Mesenchymal stem cell (in vitro differentiated cells and primary cell): ENCODE measurements at regions not wholly inside any gene's neighbourhood (a gene's known extent, or its start where the extent isn't known, plus 50 kb on each side); places are given as distances from the start of the nearest gene placed in this dataset.

Source experiments
- DNase-seq: peaks from one replicate; pipeline ENCODE4 v3.0.0-alpha.2; 2013
- H2AFZ ChIP-seq: one replicate; pipeline ENCODE4 v1.6.1; 2013; ENCODE audit warnings: low read depth, mild to moderate bottlenecking, control low read depth, inconsistent platforms, low read length, moderate library complexity
- H2AK5ac ChIP-seq: 2 replicates; pipeline ENCODE4 v1.6.1; 2013; ENCODE audit warnings: low read length, moderate library complexity, mild to moderate bottlenecking, inconsistent platforms; ENCODE audit not compliant: severe bottlenecking
- H2BK120ac ChIP-seq: one replicate; pipeline ENCODE4 v1.6.1; 2013; ENCODE audit warnings: low read depth, mild to moderate bottlenecking, inconsistent platforms, low read length, moderate library complexity
- H2BK12ac ChIP-seq, 2 experiments: one replicate each; pipeline ENCODE4 v1.6.1; 2013; ENCODE audit warnings: inconsistent platforms in 2 of 2, low read length in 2 of 2, mild to moderate bottlenecking in 2 of 2, moderate library complexity in 2 of 2, control low read depth in 1 of 2
- H2BK15ac ChIP-seq: one replicate; pipeline ENCODE4 v1.6.1; 2013; ENCODE audit warnings: mild to moderate bottlenecking, low read depth, inconsistent platforms; ENCODE audit not compliant: poor library complexity, severe bottlenecking
- H2BK5ac ChIP-seq: 2 replicates; pipeline ENCODE4 v1.6.1; 2013; ENCODE audit warnings: low read depth, mild to moderate bottlenecking, low read length, control low read depth, inconsistent platforms; ENCODE audit not compliant: poor library complexity, severe bottlenecking
- H3K14ac ChIP-seq, 2 experiments: one replicate each; pipeline ENCODE4 v1.6.1; 2013; ENCODE audit warnings: inconsistent platforms in 2 of 2, low read length in 2 of 2, control low read depth in 1 of 2, mild to moderate bottlenecking in 1 of 2, moderate library complexity in 1 of 2
- H3K18ac ChIP-seq, 2 experiments: one replicate each; pipeline ENCODE4 v1.6.1; 2013; ENCODE audit warnings: inconsistent platforms in 2 of 2, low read length in 2 of 2, control low read depth in 1 of 2, low read depth in 1 of 2, mild to moderate bottlenecking in 1 of 2
- H3K23ac ChIP-seq, 2 experiments: one replicate each; pipeline ENCODE4 v1.6.1; 2013; ENCODE audit warnings: inconsistent platforms in 2 of 2, low read length in 2 of 2, mild to moderate bottlenecking in 2 of 2, moderate library complexity in 2 of 2, control low read depth in 1 of 2
- H3K27ac ChIP-seq: 2 replicates; pipeline ENCODE4 v1.5.1; 2013; ENCODE audit warnings: mild to moderate bottlenecking, moderate library complexity, low read length, control low read depth, inconsistent platforms; ENCODE audit not compliant: poor library complexity, severe bottlenecking
- H3K27me3 ChIP-seq, 2 experiments: 2 replicates each; pipeline versions ENCODE4 v1.6.1 to v1.7.0; 2013; ENCODE audit warnings: low read length in 2 of 2, mild to moderate bottlenecking in 2 of 2, moderate library complexity in 2 of 2, control low read depth in 1 of 2, inconsistent platforms in 1 of 2; ENCODE audit not compliant: control insufficient read depth in 1 of 2, insufficient read depth in 1 of 2
- H3K36me3 ChIP-seq, 2 experiments: 2 replicates each; pipeline versions ENCODE4 v1.6.1 to v1.7.0; 2013; ENCODE audit warnings: low read length in 2 of 2, control low read depth in 1 of 2, inconsistent platforms in 1 of 2, low read depth in 1 of 2, mild to moderate bottlenecking in 1 of 2; ENCODE audit not compliant: insufficient read depth in 2 of 2, control insufficient read depth in 1 of 2
- H3K4ac ChIP-seq, 2 experiments: one replicate each; pipeline ENCODE4 v1.6.1; 2013; ENCODE audit warnings: inconsistent platforms in 2 of 2, low read length in 2 of 2, mild to moderate bottlenecking in 2 of 2, moderate library complexity in 2 of 2, control low read depth in 1 of 2, low read depth in 1 of 2
- H3K4me1 ChIP-seq: 2 replicates; pipeline ENCODE4 v1.6.1; 2013; ENCODE audit warnings: low read depth, low read length, control low read depth; ENCODE audit not compliant: control insufficient read depth, insufficient read depth
- H3K4me2 ChIP-seq: 2 replicates; pipeline ENCODE4 v1.6.1; 2013; ENCODE audit warnings: low read length, mild to moderate bottlenecking, inconsistent platforms; ENCODE audit not compliant: poor library complexity, severe bottlenecking
- H3K4me3 ChIP-seq, 2 experiments: 2 replicates each; pipeline versions ENCODE4 v1.5.1 to v1.7.0; 2013; ENCODE audit warnings: low read length in 2 of 2, mild to moderate bottlenecking in 2 of 2, control low read depth in 1 of 2, low read depth in 1 of 2; ENCODE audit not compliant: insufficient read depth in 1 of 2
- H3K79me1 ChIP-seq: replicated peaks from 2 replicates; pipeline ENCODE4 v1.6.1; 2013; ENCODE audit warnings: mild to moderate bottlenecking, control low read depth, low read length, inconsistent platforms; ENCODE audit not compliant: poor library complexity, severe bottlenecking
- H3K9ac ChIP-seq: 2 replicates; pipeline ENCODE4 v1.7.0; 2013; ENCODE audit warnings: mild to moderate bottlenecking, low read length, moderate library complexity
- H3K9me3 ChIP-seq: 2 replicates; pipeline ENCODE4 v1.7.0; 2013; ENCODE audit warnings: mild to moderate bottlenecking, low read length; ENCODE audit not compliant: control insufficient read depth
- H4K8ac ChIP-seq: one replicate; pipeline ENCODE4 v1.6.1; 2013; ENCODE audit warnings: inconsistent platforms, mild to moderate bottlenecking, low read length, moderate library complexity
- H4K91ac ChIP-seq: one replicate; pipeline ENCODE4 v1.6.1; 2013; ENCODE audit warnings: mild to moderate bottlenecking, low read length, inconsistent platforms
- WGBS: methylation state at CpG from one replicate; pipeline ENCODE4 v1.1.7; 2013; ENCODE audit warnings: mixed read lengths; 5-methylcytosine and 5-hydroxymethylcytosine counted together

DNA sequence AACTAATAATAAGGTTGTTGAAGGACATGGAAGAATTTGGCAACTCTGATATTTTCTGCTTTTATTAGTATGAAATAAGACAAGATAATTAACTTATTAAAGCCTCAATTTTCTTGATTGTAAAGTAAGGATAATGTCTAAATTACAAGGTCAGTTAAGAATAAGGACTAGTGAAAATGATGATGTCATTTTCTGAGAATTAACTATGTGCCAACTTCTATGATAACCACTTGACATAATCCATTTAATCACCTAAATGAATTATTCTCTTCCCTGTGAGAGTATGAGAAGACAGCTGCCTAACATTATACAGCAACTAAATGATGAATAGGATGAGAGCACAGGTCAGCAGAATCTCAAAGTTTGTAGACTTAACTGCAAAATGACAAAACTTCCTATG, 1153.4 kb upstream of the POT1 start:
- Histone ChIP-seq H3K79me1 (no peaks in the 10 kb centered on the region), H3K36me3 (no peaks in the 10 kb centered on the region), H2AFZ (no peak overlapping the region), H3K4ac (no peak overlapping the region), H2AK5ac (no peak overlapping the region), H3K9ac (no peak overlapping the region), H2BK12ac (no peak overlapping the region), H2BK15ac (no peak overlapping the region), H3K4me1 (no peaks in the 10 kb centered on the region), H3K4me2 (no peak overlapping the region), H3K9me3 (peaks cover 41% of the 10 kb centered on the region), H3K14ac (no peak overlapping the region), H3K23ac (no peak overlapping the region), H4K8ac (no peak overlapping the region), H2BK120ac (no peak overlapping the region), H4K91ac (no peak overlapping the region), H3K27me3 (no peaks in the 10 kb centered on the region), H2BK5ac (no peak overlapping the region), H3K18ac (no peak overlapping the region), H3K4me3 (no peak overlapping the region), H3K27ac (no peak overlapping the region)
- no peak for DNase-seq

DNA sequence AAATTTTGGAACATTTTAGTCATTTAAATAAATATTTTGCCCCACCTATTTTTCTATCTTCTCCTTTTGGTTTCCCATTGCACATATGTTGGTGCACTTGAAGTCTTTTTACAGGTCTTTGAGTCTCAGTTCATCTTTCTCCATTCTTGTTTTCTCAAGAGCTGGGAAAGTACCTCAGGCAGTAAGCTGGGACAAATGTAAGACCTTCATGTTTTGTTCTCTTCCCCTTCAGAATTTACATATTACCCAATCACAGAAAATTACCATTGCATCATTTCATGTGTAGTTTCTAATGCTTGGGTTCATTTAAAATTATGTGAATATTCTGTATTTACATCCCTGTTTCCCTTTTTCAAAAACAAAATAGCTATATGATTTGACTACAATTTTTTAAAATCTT, 1150.0 kb upstream of the POT1 start:
- H3K9me3 ChIP-seq = peaks cover 16% of the 10 kb centered on the region
- H2BK15ac ChIP-seq = no peak overlapping the region
- DNase-seq = no peak
- H3K4me2 ChIP-seq = no peak overlapping the region
- no peak overlapping the region for H4K8ac ChIP-seq
- no peak overlapping the region for H3K4me3 ChIP-seq
- H2BK12ac ChIP-seq = no peak overlapping the region
- H2AFZ ChIP-seq = no peak overlapping the region
- H2BK5ac ChIP-seq = no peak overlapping the region
- H3K14ac ChIP-seq = no peak overlapping the region
- H3K18ac ChIP-seq = no peak overlapping the region
- no peaks in the 10 kb centered on the region for H3K4me1 ChIP-seq
- no peak overlapping the region for H3K27ac ChIP-seq
- H3K23ac ChIP-seq = no peak overlapping the region
- no peak overlapping the region for H3K9ac ChIP-seq
- no peak overlapping the region for H3K4ac ChIP-seq
- no peaks in the 10 kb centered on the region for H3K79me1 ChIP-seq
- H4K91ac ChIP-seq = no peak overlapping the region
- no peaks in the 10 kb centered on the region for H3K27me3 ChIP-seq
- H2AK5ac ChIP-seq = no peak overlapping the region
- no peaks in the 10 kb centered on the region for H3K36me3 ChIP-seq
- no peak overlapping the region for H2BK120ac ChIP-seq

- H3K18ac ChIP-seq = no peak overlapping the region
- H3K4me2 ChIP-seq = no peak overlapping the region
- no peak overlapping the region for H2AK5ac ChIP-seq
- no peak overlapping the region for H2BK120ac ChIP-seq
- H4K8ac ChIP-seq = no peak overlapping the region
- no peak overlapping the region for H3K9ac ChIP-seq
- WGBS = 87% methylated on average over 2 of the region's 3 CpGs
- no peak overlapping the region for H3K4me3 ChIP-seq
- no peaks in the 10 kb centered on the region for H3K36me3 ChIP-seq
- H3K27ac ChIP-seq = no peak overlapping the region
- no peak overlapping the region for H2AFZ ChIP-seq
- no peaks in the 10 kb centered on the region for H3K79me1 ChIP-seq
- no peak for DNase-seq
- peaks cover 11% of the 10 kb centered on the region for H3K9me3 ChIP-seq
- no peaks in the 10 kb centered on the region for H3K4me1 ChIP-seq
- H2BK15ac ChIP-seq = no peak overlapping the region
- H2BK5ac ChIP-seq = no peak overlapping the region
- no peaks in the 10 kb centered on the region for H3K27me3 ChIP-seq
- no peak overlapping the region for H3K14ac ChIP-seq
- H4K91ac ChIP-seq = no peak overlapping the region
- H3K23ac ChIP-seq = no peak overlapping the region
- no peak overlapping the region for H2BK12ac ChIP-seq
- no peak overlapping the region for H3K4ac ChIP-seq
Measured at GRCh38 chr7:126079151-126079550, 1149.5 kb upstream of the POT1 start.

DNA sequence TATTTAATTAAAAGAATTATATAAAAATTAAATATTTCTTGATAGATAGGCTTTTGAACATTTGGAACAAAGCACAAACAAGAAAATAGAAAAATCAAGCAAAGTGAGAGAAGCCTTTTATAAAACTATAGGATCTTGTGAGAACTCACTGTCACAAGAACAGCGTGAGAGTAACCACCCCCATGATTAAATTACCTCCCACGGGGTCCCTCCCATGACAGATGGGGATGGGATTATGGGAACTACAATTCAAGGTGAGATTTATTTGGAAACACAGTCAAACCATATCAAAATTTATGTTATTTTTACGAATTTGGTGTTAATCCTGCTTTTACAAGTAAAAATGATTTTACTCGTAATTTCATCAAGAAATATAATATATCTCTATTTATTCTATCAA, 1136.1 kb upstream of the POT1 start:
- no peaks in the 10 kb centered on the region for H3K36me3 ChIP-seq
- no peak overlapping the region for H3K4ac ChIP-seq
- H2AFZ ChIP-seq = no peak overlapping the region
- H4K91ac ChIP-seq = no peak overlapping the region
- H2BK15ac ChIP-seq = no peak overlapping the region
- no peak overlapping the region for H3K9ac ChIP-seq
- no peak for DNase-seq
- H3K23ac ChIP-seq = no peak overlapping the region
- H2BK5ac ChIP-seq = no peak overlapping the region
- no peak overlapping the region for H2BK120ac ChIP-seq
- H3K79me1 ChIP-seq = no peaks in the 10 kb centered on the region
- H2BK12ac ChIP-seq = no peak overlapping the region
- WGBS = no CpG with 5 or more reads among the region's 4 CpGs
- no peak overlapping the region for H4K8ac ChIP-seq
- H3K27me3 ChIP-seq = no peaks in the 10 kb centered on the region
- no peak overlapping the region for H3K4me3 ChIP-seq
- H3K4me1 ChIP-seq = no peaks in the 10 kb centered on the region
- H2AK5ac ChIP-seq = no peak overlapping the region
- peaks cover 23% of the 10 kb centered on the region for H3K9me3 ChIP-seq
- H3K27ac ChIP-seq = no peak overlapping the region
- no peak overlapping the region for H3K4me2 ChIP-seq
- H3K18ac ChIP-seq = no peak overlapping the region
- no peak overlapping the region for H3K14ac ChIP-seq
